Stomach (tissue), 4 donors: ENCODE measurements at regions not wholly inside any gene's neighbourhood (a gene's known extent, or its start where the extent isn't known, plus 50 kb on each side); places are given as distances from the start of the nearest gene placed in this dataset.

Experiments used
- CTCF ChIP-seq, 7 experiments: fragments of 450-650 bp in 4 of 7; fragments of 200-600 bp in 3 of 7; sonication (generic) in 3 of 7; IDR thresholded peaks; one replicate each; pipeline ENCODE4 v1.5.1; 2016 to 2019; ENCODE audit warnings: antibody characterized with exemption in 7 of 7, control low read depth in 2 of 7, mild to moderate bottlenecking in 1 of 7
- EP300 ChIP-seq: sonication (generic); formaldehyde crosslinking; IDR thresholded peaks from one replicate; pipeline ENCODE4 v1.6.1; 2017; ENCODE audit warnings: antibody characterized with exemption
- POLR2A ChIP-seq, 4 donors: fragments of 450-650 bp; IDR thresholded peaks; one replicate each; pipeline ENCODE4 v1.6.1; 2016; ENCODE audit warnings: antibody characterized with exemption in 4 of 4, control low read depth in 2 of 4, mild to moderate bottlenecking in 1 of 4, moderate library complexity in 1 of 4
- POLR2AphosphoS5 ChIP-seq, 3 donors: sonication (generic); formaldehyde crosslinking; IDR thresholded peaks; one replicate each; pipeline ENCODE4 v1.6.1; 2016; ENCODE audit warnings: antibody characterized with exemption in 3 of 3

- TF ChIP-seq CTCF (IDR thresholded peaks at IDR 0.05) = no peak
- no peak for TF ChIP-seq POLR2A (IDR thresholded peaks at IDR 0.05)
- no peak for TF ChIP-seq EP300
- no peak for TF ChIP-seq POLR2AphosphoS5 (IDR thresholded peaks at IDR 0.05)
Measured at GRCh38 chr10:130784326-130784725, 527.2 kb downstream of the TCERG1L start.
